Ectodermal cell (in vitro differentiated cells): ENCODE measurements at regions not wholly inside any gene's neighbourhood (a gene's known extent, or its start where the extent isn't known, plus 50 kb on each side); places are given as distances from the start of the nearest gene placed in this dataset.

ENCODE experiments used
- H3K27ac ChIP-seq: 2 replicates; pipeline ENCODE4 v1.7.0; 2013; ENCODE audit warnings: mild to moderate bottlenecking, low read depth, low read length; ENCODE audit not compliant: insufficient read depth, poor library complexity, severe bottlenecking
- H3K27me3 ChIP-seq: 2 replicates; pipeline ENCODE4 v1.7.0; 2013; ENCODE audit warnings: mild to moderate bottlenecking, low read length; ENCODE audit not compliant: insufficient read depth, control insufficient read depth, poor library complexity, severe bottlenecking
- H3K36me3 ChIP-seq: one replicate; pipeline ENCODE4 v1.7.0; 2013; ENCODE audit warnings: low read length; ENCODE audit not compliant: control insufficient read depth, insufficient read depth
- H3K4me1 ChIP-seq: one replicate; pipeline ENCODE4 v1.7.0; 2013; ENCODE audit warnings: low read length; ENCODE audit not compliant: control insufficient read depth, insufficient read depth
- H3K4me3 ChIP-seq: 2 replicates; pipeline ENCODE4 v1.7.0; 2013; ENCODE audit warnings: low read depth, low read length, control low read depth; ENCODE audit not compliant: insufficient read depth
- H3K9me3 ChIP-seq: 2 replicates; pipeline ENCODE4 v1.7.0; 2013; ENCODE audit warnings: mild to moderate bottlenecking, low read length, moderate library complexity; ENCODE audit not compliant: control insufficient read depth
- WGBS, 2 experiments: methylation state at CpG; one replicate each; pipeline ENCODE4 v1.1.7; 2013; ENCODE audit warnings: missing lambda C conversion rate in 2 of 2; 5-methylcytosine and 5-hydroxymethylcytosine counted together

- H3K4me1 ChIP-seq, result peaks cover 7% of the 10 kb centered on the region
- no peaks in the 10 kb centered on the region for H3K27me3 ChIP-seq
- H3K36me3 ChIP-seq, result no peaks in the 10 kb centered on the region
- 78 to 86% methylated on average over 22 of the region's 22 CpGs for WGBS, 2 experiments
- H3K9me3 ChIP-seq, result no peaks in the 10 kb centered on the region
- no peak overlapping the region for H3K27ac ChIP-seq
- H3K4me3 ChIP-seq, result no peak overlapping the region
Measured at GRCh38 chr9:91037511-91038482, 236.2 kb downstream of the SYK start.

GRCh38 chr9:91038483-91039124 lies 237.0 kb downstream of the SYK start:
- Histone ChIP-seq H3K9me3 (no peaks in the 10 kb centered on the region), H3K4me3 (no peak overlapping the region), H3K36me3 (no peaks in the 10 kb centered on the region), H3K4me1 (peaks cover 7% of the 10 kb centered on the region), H3K27ac (no peak overlapping the region), H3K27me3 (no peaks in the 10 kb centered on the region)
- 90 to 91% methylated on average over 10 of the region's 10 CpGs for WGBS, 2 experiments

- H3K9me3 ChIP-seq, result no peaks in the 10 kb centered on the region
- WGBS, 2 experiments, result 90 to 94% methylated on average over 8 of the region's 8 CpGs
- H3K36me3 ChIP-seq, result no peaks in the 10 kb centered on the region
- no peak overlapping the region for H3K27ac ChIP-seq
- peaks cover 7% of the 10 kb centered on the region for H3K4me1 ChIP-seq
- H3K27me3 ChIP-seq, result no peaks in the 10 kb centered on the region
- no peak overlapping the region for H3K4me3 ChIP-seq
Measured at GRCh38 chr9:91039125-91039834, 237.7 kb downstream of the SYK start.

- peaks cover 7% of the 10 kb centered on the region for H3K4me1 ChIP-seq
- H3K9me3 ChIP-seq, result no peaks in the 10 kb centered on the region
- no peak overlapping the region for H3K27ac ChIP-seq
- no peaks in the 10 kb centered on the region for H3K36me3 ChIP-seq
- no peak overlapping the region for H3K4me3 ChIP-seq
- WGBS, 2 experiments, result 92 to 94% methylated on average over 8 of the region's 8 CpGs
- no peaks in the 10 kb centered on the region for H3K27me3 ChIP-seq
Measured at GRCh38 chr9:91039835-91040140, 238.2 kb downstream of the SYK start.

GRCh38 chr9:91040371-91041215 lies 239.0 kb downstream of the SYK start:
- no peaks in the 10 kb centered on the region for H3K36me3 ChIP-seq
- no peak overlapping the region for H3K27ac ChIP-seq
- 91 to 94% methylated on average over 14 of the region's 14 CpGs for WGBS, 2 experiments
- no peak overlapping the region for H3K4me3 ChIP-seq
- no peaks in the 10 kb centered on the region for H3K9me3 ChIP-seq
- peaks cover 7% of the 10 kb centered on the region for H3K4me1 ChIP-seq
- no peaks in the 10 kb centered on the region for H3K27me3 ChIP-seq

- Histone ChIP-seq H3K4me3 (no peak overlapping the region), H3K4me1 (peaks cover 7% of the 10 kb centered on the region), H3K36me3 (no peaks in the 10 kb centered on the region), H3K9me3 (no peaks in the 10 kb centered on the region), H3K27ac (no peak overlapping the region), H3K27me3 (no peaks in the 10 kb centered on the region)
- WGBS, 2 experiments, result 88 to 94% methylated on average over 4 of the region's 4 CpGs
Measured at GRCh38 chr9:91042024-91042423, 240.4 kb downstream of the SYK start.

GRCh38 chr9:91042541-91042940 lies 240.9 kb downstream of the SYK start:
- Histone ChIP-seq H3K9me3 (no peaks in the 10 kb centered on the region), H3K27ac (no peak overlapping the region), H3K4me1 (peaks cover 3% of the 10 kb centered on the region), H3K4me3 (no peak overlapping the region), H3K36me3 (no peaks in the 10 kb centered on the region), H3K27me3 (no peaks in the 10 kb centered on the region)
- WGBS, 2 experiments, result 80 to 90% methylated on average over 4 to 5 of the region's 5 CpGs

GRCh38 chr9:91043056-91043810 lies 241.6 kb downstream of the SYK start:
- Histone ChIP-seq H3K27me3 (no peaks in the 10 kb centered on the region), H3K4me3 (no peak overlapping the region), H3K27ac (no peak overlapping the region), H3K36me3 (no peaks in the 10 kb centered on the region), H3K9me3 (no peaks in the 10 kb centered on the region), H3K4me1 (peaks cover 4% of the 10 kb centered on the region)
- WGBS, 2 experiments, result 93 to 95% methylated on average over 18 of the region's 18 CpGs

- Histone ChIP-seq H3K27ac (no peak overlapping the region), H3K4me1 (peaks cover 4% of the 10 kb centered on the region), H3K4me3 (no peak overlapping the region), H3K9me3 (no peaks in the 10 kb centered on the region), H3K36me3 (no peaks in the 10 kb centered on the region), H3K27me3 (no peaks in the 10 kb centered on the region)
- WGBS, 2 experiments, result 92 to 93% methylated on average over 5 of the region's 5 CpGs
Measured at GRCh38 chr9:91043811-91044175, 242.2 kb downstream of the SYK start.
